ENCODE measurements at regions not wholly inside any gene's neighbourhood (a gene's known extent, or its start where the extent isn't known, plus 50 kb on each side); places are given as distances from the start of the nearest gene placed in this dataset.

- H3K23ac ChIP-seq (ENCODE audit: insufficient read length) = no peak overlapping the region
- peaks cover 0 to 7% (median 0%) of the 10 kb centered on the region in 4 experiments; a peak in 2 of 7 replicates for H3K4me1 ChIP-seq (replicated peaks in 1 of 4; ENCODE audit: control insufficient read depth in 3 of 4, insufficient read depth in 4 of 4, low read length in 3 of 4)
- no peak overlapping the region for H3K4ac ChIP-seq (replicated peaks; ENCODE audit: insufficient read length, low read depth, low read length)
- H3K4me2 ChIP-seq (ENCODE audit: insufficient read depth in 1 of 2, low read depth in 2 of 2, low read length in 2 of 2) = no peak overlapping the region
- H3K79me2 ChIP-seq (ENCODE audit: control insufficient read depth in 1 of 2, insufficient read depth in 2 of 2, low read length in 2 of 2) = no peaks in the 10 kb centered on the region
- ChIA-PET CTCF (ENCODE audit: partially characterized antibody) (interaction anchor here (1.3 kb wide), 1 partner anchor 10 kb away, joined by 3 read pairs; no protein-coding TSS in a partner anchor), POLR2A (ENCODE audit: partially characterized antibody) (no interaction called here)
- no peak overlapping the region for H4K5ac ChIP-seq (ENCODE audit: insufficient read length, low read depth, low read length)
- H3K27me3 ChIP-seq (replicated peaks in 1 of 4; ENCODE audit: control insufficient read depth in 3 of 4, extremely low read depth in 1 of 4, insufficient read depth in 3 of 4, low read length in 3 of 4) = no peaks in the 10 kb centered on the region
- peaks cover 0 to 3% of the 10 kb centered on the region in 2 experiments; a peak in 1 of 4 replicates for H3K9me3 ChIP-seq (ENCODE audit: insufficient read depth in 2 of 2, low read depth in 1 of 2, low read length in 1 of 2)
- H3K56ac ChIP-seq (replicated peaks; ENCODE audit: insufficient read length, low read depth, low read length) = no peak overlapping the region
- H2BK12ac ChIP-seq (ENCODE audit: low read depth, low read length) = no peak overlapping the region
- TF ChIP-seq CHD1 (IDR thresholded peaks at IDR 0.05; ENCODE audit: low read depth, low read length) (no peak), KDM5A (IDR thresholded peaks at IDR 0.05; ENCODE audit: low read length) (no peak), TEAD4 (IDR thresholded peaks at IDR 0.05; ENCODE audit: low read depth, low read length) (peak; percentile 39; the same call in 1 of the 2 replicates)
- no peak overlapping the region for H3K14ac ChIP-seq (ENCODE audit: insufficient read length)
- no peak overlapping the region; the same call in 1 of the 2 replicates for H2BK5ac ChIP-seq (ENCODE audit: low read depth, low read length)
- H4K91ac ChIP-seq (replicated peaks; ENCODE audit: insufficient read length, low read length) = no peak overlapping the region
- H3K27ac ChIP-seq (ENCODE audit: low read depth, low read length) = no peak overlapping the region
- no peak overlapping the region for H3K4me3 ChIP-seq (ENCODE audit: extremely low read depth in 1 of 4, insufficient read depth in 2 of 4, low read depth in 3 of 4, low read length in 4 of 4)
- 0 out of 2 replicates have a peak overlapping the region, but pooled peaks have one; percentile 43 for H2BK20ac ChIP-seq (ENCODE audit: low read length)
- no peak overlapping the region for H4K8ac ChIP-seq (ENCODE audit: extremely low read depth, insufficient read depth, low read length)
- no peaks in the 10 kb centered on the region for H4K20me1 ChIP-seq (replicated peaks in 1 of 2; ENCODE audit: control insufficient read depth in 1 of 2, insufficient read depth in 2 of 2, low read length in 2 of 2)
- H2BK15ac ChIP-seq (ENCODE audit: low read length) = no peak overlapping the region
- H3K9ac ChIP-seq (replicated peaks in 1 of 4; ENCODE audit: extremely low read depth in 1 of 4, low read depth in 3 of 4, low read length in 3 of 4) = no peak overlapping the region
- H3K79me1 ChIP-seq (ENCODE audit: low read depth, low read length) = no peaks in the 10 kb centered on the region
- no peak for DNase-seq (ENCODE audit: low read depth in 1 of 2, low spot score in 2 of 2)
- no peak for FAIRE-seq
- peak overlapping the region; percentile 68; the same call in 1 of the 2 replicates for H3K18ac ChIP-seq (ENCODE audit: extremely low read depth, low read length)
- H2BK120ac ChIP-seq (replicated peaks; ENCODE audit: low read depth, low read length) = no peak overlapping the region
- H3K36me3 ChIP-seq (ENCODE audit: control insufficient read depth in 2 of 4, insufficient read depth in 4 of 4, low read length in 3 of 4) = no peaks in the 10 kb centered on the region
- H3K23me2 ChIP-seq (ENCODE audit: low read depth, low read length) = no peaks in the 10 kb centered on the region
- no peak overlapping the region for H2AK5ac ChIP-seq (ENCODE audit: low read depth, low read length)
- no peak overlapping the region for H2AFZ ChIP-seq (ENCODE audit: low read length)
- 84% methylated on average over 6 of the region's 6 CpGs; no CpG with 5 or more reads in 1 of the 2 experiments for WGBS, 2 experiments (ENCODE audit: extremely low coverage in 1 of 2, insufficient coverage in 1 of 2, insufficient read length in 1 of 2, insufficient replicate concordance in 2 of 2, low coverage in 1 of 2, low lambda C conversion rate in 2 of 2, missing lambda C conversion rate in 1 of 2)
These were observed 357.2 kb downstream of the BMP4 start for GRCh38 chr14:53599221-53599945.

Data from H1 (cell line).